ENCODE measurements at regions not wholly inside any gene's neighbourhood (a gene's known extent, or its start where the extent isn't known, plus 50 kb on each side); places are given as distances from the start of the nearest gene placed in this dataset.
"Not testable (repeated sequence)": the region's sequence is repeated elsewhere in the genome, so short reads cannot be mapped to it uniquely, and the experiment has no call there.

GRCh38 chr1:145553795-145554194 lies 54.0 kb upstream of the GPR89A start:
- DNase-seq = not testable (repeated sequence)

- DNase-seq = no peak
Measured at GRCh38 chr1:145545055-145545454, 62.7 kb upstream of the GPR89A start.

- DNase-seq = not testable (repeated sequence)
Measured at GRCh38 chr1:145541685-145542084, 66.1 kb upstream of the GPR89A start.

GRCh38 chr1:145541246-145541645 lies 66.5 kb upstream of the GPR89A start:
- not testable (repeated sequence) for DNase-seq

- DNase-seq = not testable (repeated sequence)
Measured at GRCh38 chr1:145538118-145538882, 69.5 kb upstream of the GPR89A start.

- DNase-seq = not testable (repeated sequence)
Measured at GRCh38 chr1:145537003-145537402, 70.8 kb upstream of the GPR89A start.

- peak; percentile 55 for DNase-seq
Measured at GRCh38 chr1:145535461-145535860, 72.3 kb upstream of the GPR89A start.

- not testable (repeated sequence) for DNase-seq
Measured at GRCh38 chr1:145528068-145528564, 79.7 kb upstream of the GPR89A start.

- DNase-seq = not testable (repeated sequence)
Measured at GRCh38 chr1:145520159-145520558, 87.6 kb upstream of the GPR89A start.

- not testable (repeated sequence) for DNase-seq
Measured at GRCh38 chr1:145519302-145519701, 88.5 kb upstream of the GPR89A start.

GRCh38 chr1:145513017-145513416 lies 87.6 kb upstream of the NBPF20 start:
- DNase-seq = not testable (repeated sequence)

GRCh38 chr1:145508053-145508452 lies 82.7 kb upstream of the NBPF20 start:
- DNase-seq = not testable (repeated sequence)

- DNase-seq = not testable (repeated sequence)
Measured at GRCh38 chr1:145505663-145506647, 80.6 kb upstream of the NBPF20 start.

GRCh38 chr1:145504834-145505413 lies 79.5 kb upstream of the NBPF20 start:
- DNase-seq = not testable (repeated sequence)

- DNase-seq = not testable (repeated sequence)
Measured at GRCh38 chr1:145504310-145504709, 78.9 kb upstream of the NBPF20 start.

- not testable (repeated sequence) for DNase-seq
Measured at GRCh38 chr1:145500251-145500650, 74.8 kb upstream of the NBPF20 start.

- DNase-seq = not testable (repeated sequence)
Measured at GRCh38 chr1:145495077-145495871, 69.9 kb upstream of the NBPF20 start.

- not testable (repeated sequence) for DNase-seq
Measured at GRCh38 chr1:145488193-145488933, 63.0 kb upstream of the NBPF20 start.

- DNase-seq = not testable (repeated sequence)
Measured at GRCh38 chr1:145487156-145487555, 61.8 kb upstream of the NBPF20 start.

- not testable (repeated sequence) for DNase-seq
Measured at GRCh38 chr1:145484257-145484656, 58.9 kb upstream of the NBPF20 start.
